ENCODE measurements at regions not wholly inside any gene's neighbourhood (a gene's known extent, or its start where the extent isn't known, plus 50 kb on each side); places are given as distances from the start of the nearest gene placed in this dataset.

GRCh38 chr13:47049276-47049989 lies 152.6 kb upstream of the HTR2A start:
- Mint-ChIP-seq H3K27ac (no peak overlapping the region), H3K9me3 (peaks cover 0 to 5% (median 0%) of the 10 kb centered on the region in 5 donors), H3K36me3 (no peaks in the 10 kb centered on the region), H3K27me3 (peaks cover 2 to 9% of the 10 kb centered on the region in 2 donors), H3K4me3 (no peak overlapping the region), H3K4me1 (no peaks in the 10 kb centered on the region)
- DNase-seq = no peak
- no peaks in the 10 kb centered on the region for H3K9me3 ChIP-seq (ENCODE audit: low read length)
- H3K4me3 ChIP-seq (ENCODE audit: low read length) = no peak overlapping the region
- no peaks in the 10 kb centered on the region for H3K4me1 ChIP-seq (ENCODE audit: insufficient read depth, low read length)
- ChIA-PET CTCF (no interaction called here), POLR2A (no interaction called here)
- H3K27me3 ChIP-seq (ENCODE audit: insufficient read depth, low read length, poor library complexity, severe bottlenecking) = no peaks in the 10 kb centered on the region
- H3K36me3 ChIP-seq (ENCODE audit: insufficient read depth, low read length) = no peaks in the 10 kb centered on the region
- H3K27ac ChIP-seq (ENCODE audit: low read depth, low read length) = no peak overlapping the region

- ChIA-PET CTCF (no interaction called here), POLR2A (no interaction called here)
- no peaks in the 10 kb centered on the region for H3K36me3 Mint-ChIP-seq
- H3K4me3 Mint-ChIP-seq = no peak overlapping the region
- H3K27me3 Mint-ChIP-seq = peaks cover 3 to 9% of the 10 kb centered on the region in 2 donors
- Histone ChIP-seq H3K9me3 (ENCODE audit: low read length) (no peaks in the 10 kb centered on the region), H3K4me1 (ENCODE audit: insufficient read depth, low read length) (no peaks in the 10 kb centered on the region), H3K4me3 (ENCODE audit: low read length) (no peak overlapping the region), H3K27ac (ENCODE audit: low read depth, low read length) (no peak overlapping the region), H3K36me3 (ENCODE audit: insufficient read depth, low read length) (no peaks in the 10 kb centered on the region), H3K27me3 (ENCODE audit: insufficient read depth, low read length, poor library complexity, severe bottlenecking) (no peaks in the 10 kb centered on the region)
- H3K4me1 Mint-ChIP-seq = no peaks in the 10 kb centered on the region
- no peak for DNase-seq
- H3K9me3 Mint-ChIP-seq = peaks cover 0 to 5% (median 0%) of the 10 kb centered on the region in 5 donors
- no peak overlapping the region for H3K27ac Mint-ChIP-seq
These were observed 149.9 kb upstream of the HTR2A start for GRCh38 chr13:47046706-47047105.

- Mint-ChIP-seq H3K9me3 (peaks cover 0 to 5% (median 0%) of the 10 kb centered on the region in 5 donors), H3K27me3 (peaks cover 3 to 12% of the 10 kb centered on the region in 2 donors), H3K36me3 (no peaks in the 10 kb centered on the region), H3K4me3 (no peak overlapping the region), H3K27ac (no peak overlapping the region), H3K4me1 (no peaks in the 10 kb centered on the region)
- no peaks in the 10 kb centered on the region for H3K36me3 ChIP-seq (ENCODE audit: insufficient read depth, low read length)
- no peak overlapping the region for H3K4me3 ChIP-seq (ENCODE audit: low read length)
- ChIA-PET CTCF (no interaction called here), POLR2A (no interaction called here)
- H3K4me1 ChIP-seq (ENCODE audit: insufficient read depth, low read length) = no peaks in the 10 kb centered on the region
- H3K9me3 ChIP-seq (ENCODE audit: low read length) = no peaks in the 10 kb centered on the region
- no peaks in the 10 kb centered on the region for H3K27me3 ChIP-seq (ENCODE audit: insufficient read depth, low read length, poor library complexity, severe bottlenecking)
- H3K27ac ChIP-seq (ENCODE audit: low read depth, low read length) = no peak overlapping the region
- DNase-seq = no peak
These were observed 148.0 kb upstream of the HTR2A start for GRCh38 chr13:47044842-47045241.

- no peaks in the 10 kb centered on the region for H3K9me3 Mint-ChIP-seq
- Histone ChIP-seq H3K27ac (ENCODE audit: low read depth, low read length) (no peak overlapping the region), H3K36me3 (ENCODE audit: insufficient read depth, low read length) (no peaks in the 10 kb centered on the region), H3K9me3 (ENCODE audit: low read length) (no peaks in the 10 kb centered on the region), H3K4me3 (ENCODE audit: low read length) (no peak overlapping the region), H3K4me1 (ENCODE audit: insufficient read depth, low read length) (no peaks in the 10 kb centered on the region), H3K27me3 (ENCODE audit: insufficient read depth, low read length, poor library complexity, severe bottlenecking) (no peaks in the 10 kb centered on the region)
- no peaks in the 10 kb centered on the region for H3K4me1 Mint-ChIP-seq
- H3K4me3 Mint-ChIP-seq = no peak overlapping the region
- H3K36me3 Mint-ChIP-seq = no peaks in the 10 kb centered on the region
- CTCF ChIA-PET = no interaction called here
- POLR2A ChIA-PET = no interaction called here
- H3K27me3 Mint-ChIP-seq = peaks cover 3 to 4% of the 10 kb centered on the region in 2 donors
- H3K27ac Mint-ChIP-seq = no peak overlapping the region
- no peak for DNase-seq
These were observed 142.3 kb upstream of the HTR2A start for GRCh38 chr13:47039106-47039505.

GRCh38 chr13:47038188-47038587 lies 141.3 kb upstream of the HTR2A start:
- ChIA-PET CTCF (no interaction called here), POLR2A (no interaction called here)

GRCh38 chr13:47036294-47037008 lies 139.6 kb upstream of the HTR2A start:
- CTCF ChIA-PET = no interaction called here
- H3K27ac ChIP-seq (ENCODE audit: low read depth, low read length) = no peak overlapping the region
- no peak overlapping the region for H3K4me3 ChIP-seq (ENCODE audit: low read length)
- no peaks in the 10 kb centered on the region for H3K36me3 ChIP-seq (ENCODE audit: insufficient read depth, low read length)
- no peaks in the 10 kb centered on the region for H3K9me3 Mint-ChIP-seq
- H3K36me3 Mint-ChIP-seq = no peaks in the 10 kb centered on the region
- no peak for DNase-seq
- H3K27me3 ChIP-seq (ENCODE audit: insufficient read depth, low read length, poor library complexity, severe bottlenecking) = no peaks in the 10 kb centered on the region
- POLR2A ChIA-PET = no interaction called here
- peaks cover 3 to 10% of the 10 kb centered on the region in 2 donors for H3K27me3 Mint-ChIP-seq
- H3K4me1 ChIP-seq (ENCODE audit: insufficient read depth, low read length) = no peaks in the 10 kb centered on the region
- H3K27ac Mint-ChIP-seq = no peak overlapping the region
- H3K9me3 ChIP-seq (ENCODE audit: low read length) = no peaks in the 10 kb centered on the region
- H3K4me3 Mint-ChIP-seq = no peak overlapping the region
- H3K4me1 Mint-ChIP-seq = no peaks in the 10 kb centered on the region

More at GRCh38 chr13:47038188-47038587, 141.3 kb upstream of the HTR2A start:
- Histone ChIP-seq H3K27me3 (ENCODE audit: insufficient read depth, low read length, poor library complexity, severe bottlenecking) (no peaks in the 10 kb centered on the region), H3K36me3 (ENCODE audit: insufficient read depth, low read length) (no peaks in the 10 kb centered on the region), H3K4me1 (ENCODE audit: insufficient read depth, low read length) (no peaks in the 10 kb centered on the region), H3K9me3 (ENCODE audit: low read length) (no peaks in the 10 kb centered on the region), H3K4me3 (ENCODE audit: low read length) (no peak overlapping the region), H3K27ac (ENCODE audit: low read depth, low read length) (no peak overlapping the region)
- Mint-ChIP-seq H3K9me3 (no peaks in the 10 kb centered on the region), H3K27ac (no peak overlapping the region), H3K4me1 (no peaks in the 10 kb centered on the region), H3K4me3 (no peak overlapping the region), H3K36me3 (no peaks in the 10 kb centered on the region), H3K27me3 (peaks cover 4 to 8% of the 10 kb centered on the region in 2 donors)
- no peak for DNase-seq

- H3K9me3 Mint-ChIP-seq = no peaks in the 10 kb centered on the region
- H3K4me3 Mint-ChIP-seq = no peak overlapping the region
- H3K4me1 ChIP-seq (ENCODE audit: insufficient read depth, low read length) = no peaks in the 10 kb centered on the region
- no peaks in the 10 kb centered on the region for H3K36me3 Mint-ChIP-seq
- H3K4me3 ChIP-seq (ENCODE audit: low read length) = no peak overlapping the region
- no peaks in the 10 kb centered on the region for H3K4me1 Mint-ChIP-seq
- H3K36me3 ChIP-seq (ENCODE audit: insufficient read depth, low read length) = no peaks in the 10 kb centered on the region
- peaks cover 3 to 7% of the 10 kb centered on the region in 2 donors for H3K27me3 Mint-ChIP-seq
- H3K27me3 ChIP-seq (ENCODE audit: insufficient read depth, low read length, poor library complexity, severe bottlenecking) = no peaks in the 10 kb centered on the region
- DNase-seq = no peak
- H3K9me3 ChIP-seq (ENCODE audit: low read length) = no peaks in the 10 kb centered on the region
- H3K27ac ChIP-seq (ENCODE audit: low read depth, low read length) = no peak overlapping the region
- peak overlapping the region in 1 of 8 donors; percentile 43 for H3K27ac Mint-ChIP-seq
- ChIA-PET CTCF (no interaction called here), POLR2A (no interaction called here)
These were observed 136.4 kb upstream of the HTR2A start for GRCh38 chr13:47033216-47033615.

- H3K27ac ChIP-seq (ENCODE audit: low read depth, low read length) = no peak overlapping the region
- Mint-ChIP-seq H3K4me3 (no peak overlapping the region), H3K9me3 (no peaks in the 10 kb centered on the region), H3K4me1 (no peaks in the 10 kb centered on the region), H3K36me3 (no peaks in the 10 kb centered on the region), H3K27me3 (peaks cover 3% of the 10 kb centered on the region in 2 donors), H3K27ac (no peak overlapping the region)
- no peak overlapping the region for H3K4me3 ChIP-seq (ENCODE audit: low read length)
- no peaks in the 10 kb centered on the region for H3K9me3 ChIP-seq (ENCODE audit: low read length)
- no peak for DNase-seq
- no peaks in the 10 kb centered on the region for H3K27me3 ChIP-seq (ENCODE audit: insufficient read depth, low read length, poor library complexity, severe bottlenecking)
- ChIA-PET POLR2A (no interaction called here), CTCF (no interaction called here)
- no peaks in the 10 kb centered on the region for H3K4me1 ChIP-seq (ENCODE audit: insufficient read depth, low read length)
- H3K36me3 ChIP-seq (ENCODE audit: insufficient read depth, low read length) = no peaks in the 10 kb centered on the region
These were observed 131.1 kb upstream of the HTR2A start for GRCh38 chr13:47027780-47028437.

Data from CD8-positive, alpha-beta memory T cell (primary cell).